Astrocyte (in vitro differentiated cells and primary cell): ENCODE measurements at regions not wholly inside any gene's neighbourhood (a gene's known extent, or its start where the extent isn't known, plus 50 kb on each side); places are given as distances from the start of the nearest gene placed in this dataset.

Experiments used
- CTCF ChIP-seq: IDR thresholded peaks from 2 replicates; pipeline ENCODE4 v1.5.1; 2011; ENCODE audit warnings: low read depth, mild to moderate bottlenecking, inconsistent platforms, low read length, moderate library complexity; ENCODE audit not compliant: insufficient read depth
- EZH2 ChIP-seq: IDR thresholded peaks from 2 replicates; pipeline ENCODE4 v1.6.1; 2012; ENCODE audit warnings: mild to moderate bottlenecking, low read length, inconsistent platforms; ENCODE audit not compliant: insufficient read depth

GRCh38 chr2:215693999-215694580 is 258.2 kb upstream of the FN1 start:
- TF ChIP-seq EZH2 (no peak), CTCF (no peak)
